ENCODE measurements at regions not wholly inside any gene's neighbourhood (a gene's known extent, or its start where the extent isn't known, plus 50 kb on each side); places are given as distances from the start of the nearest gene placed in this dataset.

GRCh38 chr16:65622151-65622550, 500.3 kb upstream of the CDH11 start:
- H3K27me3 Mint-ChIP-seq: no peaks in the 10 kb centered on the region
- no peak for ATAC-seq

DNA sequence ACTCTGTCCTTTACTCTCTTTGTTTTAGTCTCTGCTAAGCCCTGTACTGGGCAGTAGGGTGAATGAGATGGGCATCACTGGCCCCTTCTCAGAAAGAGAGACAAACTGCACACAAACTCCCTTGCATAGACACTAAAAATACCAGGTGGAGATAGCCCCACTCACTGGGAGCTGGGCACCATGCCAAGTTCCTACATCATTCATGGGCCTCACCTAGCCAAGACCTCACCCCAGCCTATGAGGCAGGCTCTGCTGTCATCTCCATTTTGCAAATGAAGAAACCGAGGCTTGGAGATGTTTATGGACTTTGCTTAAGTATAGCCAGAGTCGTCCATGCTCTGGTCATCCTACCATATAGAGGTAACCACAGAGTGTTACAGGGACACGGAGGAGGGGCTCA, 499.8 kb upstream of the CDH11 start:
- H3K27me3 Mint-ChIP-seq: no peaks in the 10 kb centered on the region
- H3K4me1 Mint-ChIP-seq: no peaks in the 10 kb centered on the region
- no peaks in the 10 kb centered on the region for H3K9me3 ChIP-seq (ENCODE audit: control insufficient read depth, low read length, poor library complexity, severe bottlenecking)
- DNase-seq (no peak), ATAC-seq (no peak)
- no peak overlapping the region for H3K27ac Mint-ChIP-seq
- no peaks in the 10 kb centered on the region for H3K36me3 Mint-ChIP-seq (ENCODE audit: low read depth)
- no peak overlapping the region for H3K4me3 Mint-ChIP-seq

More at GRCh38 chr16:65622151-65622550, 500.3 kb upstream of the CDH11 start:
- Mint-ChIP-seq H3K27ac (no peak overlapping the region), H3K4me1 (no peaks in the 10 kb centered on the region), H3K36me3 (ENCODE audit: low read depth) (no peaks in the 10 kb centered on the region), H3K4me3 (no peak overlapping the region)
- DNase-seq: no peak
- H3K9me3 ChIP-seq (ENCODE audit: control insufficient read depth, low read length, poor library complexity, severe bottlenecking): no peaks in the 10 kb centered on the region

DNA sequence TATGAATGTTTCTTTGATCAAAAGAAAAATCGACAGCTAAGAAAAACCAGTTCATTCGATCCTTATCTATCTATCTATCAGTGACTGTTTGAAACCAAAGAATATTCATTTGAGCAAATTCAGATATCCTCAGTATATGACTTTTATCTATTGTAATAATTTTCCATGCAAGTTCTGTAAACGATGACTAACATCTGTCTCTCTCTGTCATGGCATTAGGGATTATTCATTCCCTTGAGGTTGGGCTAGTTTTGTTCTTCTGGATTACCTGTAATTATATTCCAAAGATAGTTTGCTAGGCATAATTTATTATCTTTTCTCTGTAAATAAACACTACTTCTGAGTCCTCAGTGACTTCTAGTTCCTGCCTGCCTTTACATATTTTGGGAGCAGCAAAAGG, 497.7 kb upstream of the CDH11 start:
- DNase-seq (no peak), ATAC-seq (no peak)
- no peaks in the 10 kb centered on the region for H3K9me3 ChIP-seq (ENCODE audit: control insufficient read depth, low read length, poor library complexity, severe bottlenecking)
- Mint-ChIP-seq H3K36me3 (ENCODE audit: low read depth) (no peaks in the 10 kb centered on the region), H3K4me3 (no peak overlapping the region), H3K27ac (no peak overlapping the region), H3K4me1 (no peaks in the 10 kb centered on the region), H3K27me3 (no peaks in the 10 kb centered on the region)

DNA sequence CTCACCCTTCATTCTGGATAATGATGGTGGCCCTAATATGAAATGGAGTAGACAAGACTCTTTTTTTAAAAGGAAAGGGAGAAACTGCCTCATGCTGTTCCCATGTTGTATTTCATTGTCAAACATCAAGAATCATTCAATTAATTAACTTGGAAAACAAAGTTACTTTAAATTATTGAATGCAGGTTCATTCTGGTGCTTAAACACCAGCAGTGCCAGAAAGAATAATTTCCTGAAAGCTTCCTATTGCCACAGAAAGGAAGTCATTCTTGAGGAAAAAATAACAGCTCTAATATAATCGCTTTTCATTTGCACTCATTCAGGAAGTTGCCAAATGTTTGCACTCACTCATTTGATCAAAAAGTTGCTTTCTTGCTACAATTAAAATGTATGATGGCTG, 497.1 kb upstream of the CDH11 start:
- Mint-ChIP-seq H3K4me1 (no peaks in the 10 kb centered on the region), H3K27ac (no peak overlapping the region), H3K36me3 (ENCODE audit: low read depth) (no peaks in the 10 kb centered on the region), H3K27me3 (no peaks in the 10 kb centered on the region), H3K4me3 (no peak overlapping the region)
- DNase-seq (no peak), ATAC-seq (no peak)
- H3K9me3 ChIP-seq (ENCODE audit: control insufficient read depth, low read length, poor library complexity, severe bottlenecking): no peaks in the 10 kb centered on the region

GRCh38 chr16:65618333-65618732, 496.5 kb upstream of the CDH11 start:
- ATAC-seq (no peak), DNase-seq (no peak)
- Mint-ChIP-seq H3K4me3 (no peak overlapping the region), H3K27me3 (no peaks in the 10 kb centered on the region), H3K4me1 (no peaks in the 10 kb centered on the region), H3K36me3 (ENCODE audit: low read depth) (no peaks in the 10 kb centered on the region), H3K27ac (no peak overlapping the region)
- H3K9me3 ChIP-seq (ENCODE audit: control insufficient read depth, low read length, poor library complexity, severe bottlenecking): no peaks in the 10 kb centered on the region

DNA sequence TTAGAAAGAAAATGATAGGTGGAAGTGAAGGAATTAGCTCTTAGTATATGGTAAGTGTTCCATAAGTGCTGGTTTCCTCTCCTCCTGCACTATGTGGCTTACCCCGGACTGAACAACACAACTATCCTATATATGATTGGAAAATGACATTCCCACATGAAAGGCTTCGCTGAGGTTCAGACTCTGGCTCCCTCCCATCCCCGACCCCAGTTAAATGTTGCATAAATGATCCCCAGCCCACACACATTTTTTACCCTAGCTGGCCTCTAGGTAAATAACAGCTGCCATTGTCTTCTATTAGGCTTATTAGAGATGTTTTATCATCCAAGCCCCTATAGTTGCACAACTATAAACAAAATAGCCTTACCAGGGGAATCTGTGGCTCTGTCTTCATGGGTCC, 495.6 kb upstream of the CDH11 start:
- DNase-seq (no peak), ATAC-seq (no peak)
- Mint-ChIP-seq H3K27ac (no peak overlapping the region), H3K27me3 (no peaks in the 10 kb centered on the region), H3K4me3 (no peak overlapping the region), H3K4me1 (no peaks in the 10 kb centered on the region), H3K36me3 (ENCODE audit: low read depth) (no peaks in the 10 kb centered on the region)
- no peaks in the 10 kb centered on the region for H3K9me3 ChIP-seq (ENCODE audit: control insufficient read depth, low read length, poor library complexity, severe bottlenecking)

GRCh38 chr16:65608455-65608854, 486.6 kb upstream of the CDH11 start:
- H3K27me3 Mint-ChIP-seq: no peaks in the 10 kb centered on the region
- no peak overlapping the region for H3K4me3 Mint-ChIP-seq
- no peaks in the 10 kb centered on the region for H3K36me3 Mint-ChIP-seq (ENCODE audit: low read depth)
- H3K27ac Mint-ChIP-seq: no peak overlapping the region
- ATAC-seq (no peak), DNase-seq (no peak)
- H3K9me3 ChIP-seq (ENCODE audit: control insufficient read depth, low read length, poor library complexity, severe bottlenecking): no peaks in the 10 kb centered on the region
- no peaks in the 10 kb centered on the region for H3K4me1 Mint-ChIP-seq

DNA sequence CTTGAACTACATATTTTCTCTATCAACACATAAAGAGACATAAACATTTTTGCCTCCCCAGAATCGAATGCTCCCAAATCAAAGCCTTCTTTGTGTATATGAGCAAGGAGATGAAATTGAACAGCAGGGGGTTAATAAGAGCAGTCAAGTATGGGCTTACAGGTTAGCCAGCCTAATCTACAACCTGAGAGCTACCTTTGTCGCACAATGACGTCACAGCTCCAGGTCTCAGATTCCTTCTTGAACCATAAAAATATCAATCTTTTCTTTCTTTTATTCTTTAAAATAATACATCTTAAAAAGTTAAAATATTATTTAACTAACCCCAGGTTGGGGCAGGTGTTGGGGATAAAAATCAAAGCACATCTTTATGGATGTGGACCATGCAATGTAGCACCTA, 482.9 kb upstream of the CDH11 start:
- H3K27me3 Mint-ChIP-seq: no peaks in the 10 kb centered on the region
- H3K9me3 ChIP-seq (ENCODE audit: control insufficient read depth, low read length, poor library complexity, severe bottlenecking): peaks cover 6% of the 10 kb centered on the region
- H3K27ac Mint-ChIP-seq: no peak overlapping the region
- no peak for ATAC-seq
- H3K4me3 Mint-ChIP-seq: no peak overlapping the region
- no peaks in the 10 kb centered on the region for H3K36me3 Mint-ChIP-seq (ENCODE audit: low read depth)
- H3K4me1 Mint-ChIP-seq: no peaks in the 10 kb centered on the region
- DNase-seq: no peak

- H3K4me3 Mint-ChIP-seq: no peak overlapping the region
- H3K9me3 ChIP-seq (ENCODE audit: control insufficient read depth, low read length, poor library complexity, severe bottlenecking): peaks cover 6% of the 10 kb centered on the region
- no peaks in the 10 kb centered on the region for H3K36me3 Mint-ChIP-seq (ENCODE audit: low read depth)
- no peak overlapping the region for H3K27ac Mint-ChIP-seq
- H3K4me1 Mint-ChIP-seq: no peaks in the 10 kb centered on the region
- no peaks in the 10 kb centered on the region for H3K27me3 Mint-ChIP-seq
- ATAC-seq: no peak
- DNase-seq: no peak
Observed at GRCh38 chr16:65601781-65602180, 479.9 kb upstream of the CDH11 start.

DNA sequence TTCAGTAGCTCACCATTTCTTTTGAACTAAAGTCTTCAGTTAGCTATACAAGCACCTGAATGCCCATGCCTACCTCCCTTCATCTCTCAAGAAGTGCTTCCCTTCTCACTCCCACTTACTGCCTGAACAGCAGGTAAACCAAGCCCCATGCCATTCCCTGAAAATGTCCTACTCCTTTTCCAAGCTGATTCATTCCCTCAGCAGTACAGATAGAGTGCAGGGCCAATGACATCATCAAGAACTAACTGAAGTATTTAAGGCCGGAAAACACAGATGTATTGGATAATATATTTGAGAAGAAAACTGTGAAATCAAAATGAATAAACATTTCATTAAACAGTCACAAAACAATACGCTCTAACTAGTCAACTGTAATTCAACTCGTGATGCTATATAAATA, 478.8 kb upstream of the CDH11 start:
- Mint-ChIP-seq H3K4me1 (no peaks in the 10 kb centered on the region), H3K27ac (no peak overlapping the region), H3K27me3 (no peaks in the 10 kb centered on the region), H3K36me3 (ENCODE audit: low read depth) (no peaks in the 10 kb centered on the region), H3K4me3 (no peak overlapping the region)
- no peak for ATAC-seq
- no peak for DNase-seq
- H3K9me3 ChIP-seq (ENCODE audit: control insufficient read depth, low read length, poor library complexity, severe bottlenecking): peaks cover 6% of the 10 kb centered on the region

DNA sequence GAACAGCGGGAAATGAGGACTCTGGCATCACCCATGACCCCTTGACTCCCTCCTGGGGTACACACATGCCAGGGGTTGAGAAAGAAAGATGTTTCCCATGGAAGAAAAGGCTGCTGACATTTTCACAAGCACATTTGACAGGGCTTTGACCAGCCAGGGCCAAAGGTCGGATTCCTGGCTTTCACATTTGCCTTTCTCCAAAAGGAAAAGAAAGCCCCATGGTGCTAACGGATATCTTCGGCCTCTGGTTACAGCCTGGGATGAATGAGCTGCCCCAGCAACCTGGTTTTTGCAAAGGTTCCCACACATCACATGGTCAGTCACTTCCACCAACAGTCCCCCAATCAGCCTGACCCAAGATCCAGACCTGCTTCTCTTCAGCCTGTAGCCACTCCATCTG, 478.2 kb upstream of the CDH11 start:
- Mint-ChIP-seq H3K4me3 (no peak overlapping the region), H3K27ac (no peak overlapping the region), H3K4me1 (no peaks in the 10 kb centered on the region), H3K27me3 (no peaks in the 10 kb centered on the region), H3K36me3 (ENCODE audit: low read depth) (no peaks in the 10 kb centered on the region)
- ATAC-seq (no peak), DNase-seq (no peak)
- H3K9me3 ChIP-seq (ENCODE audit: control insufficient read depth, low read length, poor library complexity, severe bottlenecking): peaks cover 6% of the 10 kb centered on the region

DNA sequence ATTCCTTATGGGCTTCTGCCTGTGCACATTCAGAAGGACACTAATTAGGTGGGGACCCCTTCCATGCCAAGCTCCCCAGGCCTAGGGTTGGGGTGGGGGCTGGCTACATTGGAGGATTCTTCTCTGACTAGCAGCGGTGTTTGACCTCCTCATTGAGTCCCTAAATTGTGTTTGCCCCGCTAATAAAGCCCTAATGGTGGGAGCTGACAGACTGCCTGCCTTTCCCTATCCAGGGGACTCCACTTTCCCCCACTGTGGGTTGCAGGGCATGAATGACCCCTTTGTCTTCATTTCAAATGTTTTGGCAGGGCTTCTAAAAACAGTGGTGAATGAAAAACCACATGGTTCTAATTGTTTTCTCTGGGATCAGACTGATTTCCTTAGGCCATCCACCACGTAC, 476.8 kb upstream of the CDH11 start:
- H3K27me3 Mint-ChIP-seq: no peaks in the 10 kb centered on the region
- H3K36me3 Mint-ChIP-seq (ENCODE audit: low read depth): no peaks in the 10 kb centered on the region
- DNase-seq (no peak), ATAC-seq (no peak)
- no peak overlapping the region for H3K27ac Mint-ChIP-seq
- peaks cover 6% of the 10 kb centered on the region for H3K9me3 ChIP-seq (ENCODE audit: control insufficient read depth, low read length, poor library complexity, severe bottlenecking)
- no peak overlapping the region for H3K4me3 Mint-ChIP-seq
- H3K4me1 Mint-ChIP-seq: no peaks in the 10 kb centered on the region

DNA sequence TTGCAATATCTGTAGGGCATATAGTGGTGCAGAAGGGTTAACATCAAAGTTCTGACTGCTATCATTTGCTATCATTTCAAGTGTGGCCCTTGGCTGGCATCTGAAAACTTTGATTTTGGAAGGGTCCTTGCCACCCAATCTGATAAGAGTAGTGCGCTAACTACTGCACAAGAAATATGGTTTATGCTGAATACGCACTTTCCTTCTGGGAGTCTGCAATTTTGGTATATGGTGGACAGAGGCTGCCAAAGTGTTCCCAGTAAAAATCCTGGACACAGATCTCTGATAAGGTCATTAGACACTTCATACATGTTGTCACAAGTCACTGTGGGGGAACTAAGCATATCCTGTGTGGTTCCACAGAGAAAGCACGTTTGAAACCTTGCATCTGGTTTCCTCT, 461.6 kb upstream of the CDH11 start:
- H3K9me3 ChIP-seq (ENCODE audit: control insufficient read depth, low read length, poor library complexity, severe bottlenecking): no peaks in the 10 kb centered on the region
- no peak for ATAC-seq
- no peaks in the 10 kb centered on the region for H3K27me3 Mint-ChIP-seq
- no peaks in the 10 kb centered on the region for H3K36me3 Mint-ChIP-seq (ENCODE audit: low read depth)
- no peak overlapping the region for H3K27ac Mint-ChIP-seq
- DNase-seq: no peak
- H3K4me3 Mint-ChIP-seq: no peak overlapping the region
- H3K4me1 Mint-ChIP-seq: no peaks in the 10 kb centered on the region

DNA sequence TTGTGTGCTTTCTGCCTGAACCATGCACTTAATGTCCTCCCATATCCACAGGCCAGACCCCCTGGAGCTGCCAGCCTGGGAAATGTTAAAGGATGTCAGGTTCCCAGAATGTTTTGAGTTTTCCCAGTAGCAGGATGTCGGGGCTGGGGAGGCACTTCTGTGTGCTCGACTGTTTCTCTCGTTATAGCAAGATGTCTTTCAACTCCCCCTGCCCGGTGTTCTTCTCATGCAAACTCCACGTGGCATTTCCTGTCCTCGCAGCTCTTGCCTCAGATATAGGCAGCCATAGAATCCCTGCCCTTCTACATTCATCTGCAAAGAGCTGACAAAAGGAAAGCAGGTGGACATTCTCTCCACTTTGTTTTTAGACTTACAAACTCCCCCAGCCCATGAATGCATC, 457.2 kb upstream of the CDH11 start:
- Mint-ChIP-seq H3K36me3 (ENCODE audit: low read depth) (no peaks in the 10 kb centered on the region), H3K4me1 (no peaks in the 10 kb centered on the region)

GRCh38 chr16:65576631-65577030, 454.8 kb upstream of the CDH11 start:
- H3K27me3 Mint-ChIP-seq: no peaks in the 10 kb centered on the region

More for the DNA sequence above, 457.2 kb upstream of the CDH11 start:
- DNase-seq: no peak
- Mint-ChIP-seq H3K27me3 (no peaks in the 10 kb centered on the region), H3K4me3 (no peak overlapping the region), H3K27ac (no peak overlapping the region)
- ATAC-seq: no peak
- no peaks in the 10 kb centered on the region for H3K9me3 ChIP-seq (ENCODE audit: control insufficient read depth, low read length, poor library complexity, severe bottlenecking)

More at GRCh38 chr16:65576631-65577030, 454.8 kb upstream of the CDH11 start:
- no peak for ATAC-seq
- Mint-ChIP-seq H3K4me1 (no peaks in the 10 kb centered on the region), H3K4me3 (no peak overlapping the region), H3K27ac (no peak overlapping the region), H3K36me3 (ENCODE audit: low read depth) (no peaks in the 10 kb centered on the region)
- H3K9me3 ChIP-seq (ENCODE audit: control insufficient read depth, low read length, poor library complexity, severe bottlenecking): no peaks in the 10 kb centered on the region
- no peak for DNase-seq
